Spleen (tissue), 11 donors: ENCODE measurements at regions not wholly inside any gene's neighbourhood (a gene's known extent, or its start where the extent isn't known, plus 50 kb on each side); places are given as distances from the start of the nearest gene placed in this dataset.

Source experiments
- DNase-seq: peaks from one replicate; pipeline ENCODE4 v3.0.0-alpha.2; 2020
- H3K27ac ChIP-seq, 8 donors: fragments of 200-600 bp; sonication (generic) in 7 of 8; 1 replicate in 4 of 8; 2 replicates in 4 of 8; pipeline versions ENCODE4 v1.5.0 to v1.8.0; 2016 to 2021; ENCODE audit warnings: inconsistent platforms in 4 of 8, mild to moderate bottlenecking in 4 of 8, moderate library complexity in 1 of 8
- H3K27me3 ChIP-seq, 7 donors: fragments of 200-600 bp; sonication (generic) in 6 of 7; replicated peaks in 1 of 7; 1 replicate in 4 of 7; 2 replicates in 3 of 7; pipeline versions ENCODE4 v1.5.0 to v1.8.0; 2016 to 2021; ENCODE audit warnings: inconsistent platforms in 3 of 7, mild to moderate bottlenecking in 1 of 7
- H3K36me3 ChIP-seq, 6 donors: fragments of 200-600 bp; sonication (generic) in 5 of 6; 1 replicate in 4 of 6; 2 replicates in 2 of 6; pipeline versions ENCODE4 v1.5.0 to v1.8.0; 2016 to 2021; ENCODE audit warnings: inconsistent platforms in 2 of 6
- H3K4me1 ChIP-seq, 6 donors: fragments of 200-600 bp; sonication (generic) in 5 of 6; 1 replicate in 3 of 6; 2 replicates in 3 of 6; pipeline versions ENCODE4 v1.5.0 to v1.8.0; 2016 to 2021; ENCODE audit warnings: inconsistent platforms in 3 of 6
- H3K4me3 ChIP-seq, 8 donors: fragments of 200-600 bp; sonication (generic) in 7 of 8; 1 replicate in 4 of 8; 2 replicates in 4 of 8; pipeline versions ENCODE4 v1.5.0 to v1.8.0; 2016 to 2021; ENCODE audit warnings: inconsistent platforms in 4 of 8, mild to moderate bottlenecking in 4 of 8, moderate library complexity in 2 of 8
- H3K9me3 ChIP-seq, 8 donors: fragments of 200-600 bp; sonication (generic) in 7 of 8; 1 replicate in 4 of 8; 2 replicates in 4 of 8; pipeline versions ENCODE4 v1.5.0 to v1.8.0; 2016 to 2021; ENCODE audit warnings: inconsistent platforms in 4 of 8
- POLR2A ChIP-seq, 3 donors: fragments of 450-650 bp; IDR thresholded peaks; one replicate each; pipeline ENCODE4 v1.5.1; 2017; ENCODE audit warnings: antibody characterized with exemption in 3 of 3, mild to moderate bottlenecking in 1 of 3
- POLR2AphosphoS5 ChIP-seq, 3 donors: sonication (generic); formaldehyde crosslinking; IDR thresholded peaks; one replicate each; pipeline ENCODE4 v1.5.1; 2017; ENCODE audit warnings: antibody characterized with exemption in 3 of 3
- WGBS, 5 donors: extraction: QIAGEN DNeasy Blood & Tissue Kit in 3 of 5; methylation state at CpG; one replicate each; pipeline versions ENCODE4 v1.1.5 to v1.1.7; 2013 to 2018; 5-methylcytosine and 5-hydroxymethylcytosine counted together
- intact Hi-C: fragments of 100-400 bp; cut with DNase I; formaldehyde crosslinking; loops from one replicate; pipeline ENCODE4 v1.15.0; 2023; ENCODE audit warnings: low total_unique reads
- TF ChIP-seq, protein P1 (sequence below), 11 experiments: fragments of 200-600 bp in 7 of 11; fragments of 450-650 bp in 4 of 11; sonication (generic) in 4 of 11; IDR thresholded peaks in 8 of 11; conservative IDR thresholded peaks in 3 of 11; 1 replicate in 7 of 11; 2 replicates in 4 of 11; pipeline versions ENCODE4 v1.4.0 to v1.8.0; 2016 to 2021; ENCODE audit warnings: antibody characterized with exemption in 11 of 11, inconsistent platforms in 4 of 11, mild to moderate bottlenecking in 1 of 11
- donor health status: healthy with polysubstance abuse.
- donor health status: DM: no; HTN: no; CAD: no; lungs with moderate emphysema.
- donor health status: DM: no; HTN: no; CAD: no.
- donor health status: Bipolar disorder and iron deficiency.
- donor health status: healthy.
- donor health status: DM: no; HTN: no; CAD: no.
- donor health status: DM: yes; HTN: yes; CAD: no.

- peaks cover 0 to 26% (median 2%) of the 10 kb centered on the region in 8 donors for H3K9me3 ChIP-seq
- no peaks in the 10 kb centered on the region for H3K27me3 ChIP-seq
- intact Hi-C loops: no loop called here
- H3K4me3 ChIP-seq: no peak overlapping the region
- H3K27ac ChIP-seq: no peak overlapping the region
- TF ChIP-seq POLR2AphosphoS5 (IDR thresholded peaks at IDR 0.05) (no peak), POLR2A (IDR thresholded peaks at IDR 0.05) (no peak)
- TF ChIP-seq, protein P1, sequence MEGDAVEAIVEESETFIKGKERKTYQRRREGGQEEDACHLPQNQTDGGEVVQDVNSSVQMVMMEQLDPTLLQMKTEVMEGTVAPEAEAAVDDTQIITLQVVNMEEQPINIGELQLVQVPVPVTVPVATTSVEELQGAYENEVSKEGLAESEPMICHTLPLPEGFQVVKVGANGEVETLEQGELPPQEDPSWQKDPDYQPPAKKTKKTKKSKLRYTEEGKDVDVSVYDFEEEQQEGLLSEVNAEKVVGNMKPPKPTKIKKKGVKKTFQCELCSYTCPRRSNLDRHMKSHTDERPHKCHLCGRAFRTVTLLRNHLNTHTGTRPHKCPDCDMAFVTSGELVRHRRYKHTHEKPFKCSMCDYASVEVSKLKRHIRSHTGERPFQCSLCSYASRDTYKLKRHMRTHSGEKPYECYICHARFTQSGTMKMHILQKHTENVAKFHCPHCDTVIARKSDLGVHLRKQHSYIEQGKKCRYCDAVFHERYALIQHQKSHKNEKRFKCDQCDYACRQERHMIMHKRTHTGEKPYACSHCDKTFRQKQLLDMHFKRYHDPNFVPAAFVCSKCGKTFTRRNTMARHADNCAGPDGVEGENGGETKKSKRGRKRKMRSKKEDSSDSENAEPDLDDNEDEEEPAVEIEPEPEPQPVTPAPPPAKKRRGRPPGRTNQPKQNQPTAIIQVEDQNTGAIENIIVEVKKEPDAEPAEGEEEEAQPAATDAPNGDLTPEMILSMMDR (IDR thresholded peaks at IDR 0.05 in 8 of 11, conservative IDR thresholded peaks at IDR 0.05 in 3 of 11): no peak
- DNase-seq: no peak
- H3K4me1 ChIP-seq: no peaks in the 10 kb centered on the region
- H3K36me3 ChIP-seq: no peaks in the 10 kb centered on the region
These were observed 960.8 kb upstream of the GHITM start for GRCh38 chr10:83178526-83178925.

DNA sequence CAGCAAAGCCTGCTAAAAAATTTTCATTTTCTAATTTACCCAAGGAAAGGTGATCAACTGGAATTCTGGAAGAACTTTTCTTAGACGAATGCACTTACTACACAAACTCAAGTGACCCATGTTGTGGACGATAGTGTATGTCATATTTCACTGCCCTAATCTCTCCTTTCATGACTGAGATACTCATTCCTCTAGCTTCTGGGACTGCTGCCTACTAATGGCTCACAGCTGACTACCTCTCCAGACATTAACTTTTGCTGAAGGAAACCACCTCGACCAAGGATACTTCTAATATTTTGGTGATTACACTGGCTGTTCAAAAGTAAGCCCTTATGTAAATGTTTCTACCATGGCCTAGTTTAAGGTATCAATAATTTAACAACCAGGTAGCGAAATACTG is 959.9 kb upstream of the GHITM start:
- TF ChIP-seq POLR2AphosphoS5 (IDR thresholded peaks at IDR 0.05): no peak
- TF ChIP-seq, protein P1 (IDR thresholded peaks at IDR 0.05 in 8 of 11, conservative IDR thresholded peaks at IDR 0.05 in 3 of 11): no peak
- TF ChIP-seq POLR2A (IDR thresholded peaks at IDR 0.05): no peak
- Histone ChIP-seq H3K27me3 (no peaks in the 10 kb centered on the region), H3K27ac (no peak overlapping the region), H3K4me3 (no peak overlapping the region), H3K9me3 (peaks cover 0 to 19% (median 0%) of the 10 kb centered on the region in 8 donors), H3K36me3 (no peaks in the 10 kb centered on the region), H3K4me1 (no peaks in the 10 kb centered on the region)
- DNase-seq: no peak
- 67 to 90% (median 82%) methylated on average over 4 of the region's 4 CpGs for WGBS, 5 donors
- intact Hi-C loops: no loop called here

DNA sequence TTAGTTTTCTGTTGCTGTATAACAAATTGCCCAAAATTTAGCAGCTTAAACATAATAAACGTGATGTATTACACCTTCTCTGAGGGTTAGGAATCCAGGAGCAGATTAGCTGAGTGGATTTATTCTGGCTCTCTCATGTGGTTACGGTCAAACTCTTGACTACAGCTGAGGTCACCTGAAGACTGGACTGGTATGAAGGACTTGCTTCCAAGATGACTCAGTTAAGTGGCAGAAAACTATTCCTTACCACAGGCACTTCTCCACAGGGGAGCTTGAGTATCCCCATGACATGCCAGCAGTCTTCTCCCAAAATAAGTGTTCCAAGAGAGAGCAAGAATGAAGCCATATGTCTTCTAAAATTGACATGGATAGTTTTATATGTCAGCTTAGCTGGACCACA is 957.2 kb upstream of the GHITM start:
- Histone ChIP-seq H3K36me3 (no peaks in the 10 kb centered on the region), H3K4me3 (no peak overlapping the region), H3K4me1 (no peaks in the 10 kb centered on the region), H3K9me3 (peaks cover 0 to 4% (median 0%) of the 10 kb centered on the region in 8 donors), H3K27me3 (no peaks in the 10 kb centered on the region), H3K27ac (no peak overlapping the region)
- TF ChIP-seq, protein P1 (IDR thresholded peaks at IDR 0.05 in 8 of 11, conservative IDR thresholded peaks at IDR 0.05 in 3 of 11): no peak
- TF ChIP-seq POLR2AphosphoS5 (IDR thresholded peaks at IDR 0.05): no peak
- no peak for TF ChIP-seq POLR2A (IDR thresholded peaks at IDR 0.05)
- 73 to 82% (median 78%) methylated on average over 2 of the region's 2 CpGs for WGBS, 5 donors
- intact Hi-C loops: no loop called here
- no peak for DNase-seq

DNA sequence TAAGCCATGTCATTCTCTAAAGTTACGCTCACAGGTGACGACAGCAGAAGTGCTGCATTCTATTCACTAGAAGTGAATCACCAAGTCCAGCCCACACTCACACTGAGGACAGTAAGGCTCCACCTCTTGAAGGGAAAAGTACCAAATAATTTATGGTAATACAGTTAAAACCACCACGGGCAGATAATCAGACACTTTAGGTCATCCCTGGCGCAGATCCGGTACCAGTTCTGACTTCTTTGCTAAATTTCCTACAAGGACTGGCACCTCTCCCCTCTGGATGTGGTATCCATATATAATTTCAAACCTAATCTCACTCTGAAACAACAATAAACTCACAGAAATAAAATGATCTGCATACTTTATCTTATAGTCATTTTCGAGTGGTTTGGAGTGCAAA is 954.7 kb upstream of the GHITM start:
- no peak overlapping the region for H3K4me3 ChIP-seq
- no peaks in the 10 kb centered on the region for H3K4me1 ChIP-seq
- WGBS, 5 donors: 84 to 91% (median 86%) methylated on average over 6 of the region's 6 CpGs
- peaks cover 0 to 4% (median 0%) of the 10 kb centered on the region in 8 donors for H3K9me3 ChIP-seq
- DNase-seq: no peak
- no peak overlapping the region for H3K27ac ChIP-seq
- no peak for TF ChIP-seq POLR2A (IDR thresholded peaks at IDR 0.05)
- no peaks in the 10 kb centered on the region for H3K27me3 ChIP-seq
- no peaks in the 10 kb centered on the region for H3K36me3 ChIP-seq
- intact Hi-C loops: no loop called here

DNA sequence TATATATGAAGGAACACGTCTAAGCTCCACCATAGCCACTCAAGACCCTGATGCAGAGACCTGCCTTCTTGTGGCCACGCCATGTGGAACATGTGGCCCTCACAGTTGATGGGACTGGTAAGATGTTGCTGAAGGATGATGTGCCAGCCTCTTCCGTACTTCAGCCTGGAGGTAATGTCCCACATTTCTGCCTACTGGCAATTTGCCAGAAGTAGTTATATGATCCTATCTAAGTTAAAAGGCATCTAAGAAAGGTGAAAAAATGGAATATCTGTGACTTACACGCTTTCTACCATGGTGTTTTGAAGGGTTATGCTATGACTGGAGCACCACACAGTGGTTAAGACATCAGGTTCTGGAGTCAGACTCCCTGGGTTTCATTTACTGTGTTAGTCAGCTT is 948.7 kb upstream of the GHITM start:
- H3K9me3 ChIP-seq: no peaks in the 10 kb centered on the region
- WGBS, 5 donors: 68 to 89% (median 80%) methylated on average over 4 of the region's 4 CpGs
- intact Hi-C loops: no loop called here
- H3K36me3 ChIP-seq: no peaks in the 10 kb centered on the region
- no peaks in the 10 kb centered on the region for H3K27me3 ChIP-seq
- no peak overlapping the region for H3K4me3 ChIP-seq
- TF ChIP-seq POLR2A (IDR thresholded peaks at IDR 0.05) (no peak), POLR2AphosphoS5 (IDR thresholded peaks at IDR 0.05) (no peak)
- TF ChIP-seq, protein P1 (IDR thresholded peaks at IDR 0.05 in 8 of 11, conservative IDR thresholded peaks at IDR 0.05 in 3 of 11): no peak
- no peak for DNase-seq
- no peak overlapping the region for H3K27ac ChIP-seq
- H3K4me1 ChIP-seq: no peaks in the 10 kb centered on the region
